UCSD-AML1 (cell line): ENCODE measurements at regions not wholly inside any gene's neighbourhood (a gene's known extent, or its start where the extent isn't known, plus 50 kb on each side); places are given as distances from the start of the nearest gene placed in this dataset.
"Not testable (repeated sequence)": the region's sequence is repeated elsewhere in the genome, so short reads cannot be mapped to it uniquely, and the experiment has no call there.

Experiments
- DNase-seq: peaks from one replicate; lab custom pipeline; 2025; ENCODE audit not compliant: unreplicated experiment; lab: John Stamatoyannopoulos, UW

GRCh38 chr4:100907465-100908454 lies 389.9 kb upstream of the EMCN start:
- DNase-seq, result no peak

DNA sequence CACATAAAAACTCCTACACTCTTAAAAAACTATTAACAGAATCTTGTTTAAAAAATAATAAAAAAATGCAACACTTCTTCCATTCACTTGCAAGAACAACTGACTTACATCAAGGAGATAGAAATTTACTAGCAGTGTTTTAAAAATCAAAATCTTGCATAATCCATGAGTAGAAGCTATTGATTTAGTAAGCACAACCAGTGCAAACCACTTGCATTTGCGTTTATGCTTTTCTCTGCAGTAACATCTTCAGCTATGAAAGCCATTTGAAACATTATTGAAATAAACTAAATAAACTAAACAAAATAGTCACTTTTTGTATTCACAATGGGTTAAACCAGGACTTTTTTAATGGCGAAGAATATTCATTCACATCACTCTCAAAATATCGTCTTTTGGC lies 389.2 kb upstream of the EMCN start:
- DNase-seq, result no peak

- not testable (repeated sequence) for DNase-seq
Observed at GRCh38 chr4:100900945-100901344, 383.1 kb upstream of the EMCN start.

DNA sequence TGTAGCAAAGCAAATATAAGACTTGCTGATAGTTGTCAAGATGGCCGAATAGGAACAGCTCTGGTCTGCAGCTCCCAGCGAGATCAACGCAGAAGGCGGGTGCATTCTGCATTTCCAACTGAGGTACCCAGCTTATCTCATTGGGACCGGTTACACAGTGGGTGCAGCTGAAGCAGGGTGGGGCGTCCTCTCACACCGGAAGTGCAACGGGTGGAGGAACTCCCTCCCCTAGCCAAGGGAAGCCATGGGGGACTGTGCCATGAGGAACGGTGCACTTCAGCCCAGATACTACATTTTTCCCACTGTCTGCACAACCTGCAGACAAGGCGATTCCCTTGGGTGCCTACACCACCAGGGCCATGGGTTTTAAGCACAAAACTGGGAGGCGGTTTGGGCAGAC lies 382.3 kb upstream of the EMCN start:
- DNase-seq, result no peak

- no peak for DNase-seq
Observed at GRCh38 chr4:100898844-100899243, 381.0 kb upstream of the EMCN start.

DNA sequence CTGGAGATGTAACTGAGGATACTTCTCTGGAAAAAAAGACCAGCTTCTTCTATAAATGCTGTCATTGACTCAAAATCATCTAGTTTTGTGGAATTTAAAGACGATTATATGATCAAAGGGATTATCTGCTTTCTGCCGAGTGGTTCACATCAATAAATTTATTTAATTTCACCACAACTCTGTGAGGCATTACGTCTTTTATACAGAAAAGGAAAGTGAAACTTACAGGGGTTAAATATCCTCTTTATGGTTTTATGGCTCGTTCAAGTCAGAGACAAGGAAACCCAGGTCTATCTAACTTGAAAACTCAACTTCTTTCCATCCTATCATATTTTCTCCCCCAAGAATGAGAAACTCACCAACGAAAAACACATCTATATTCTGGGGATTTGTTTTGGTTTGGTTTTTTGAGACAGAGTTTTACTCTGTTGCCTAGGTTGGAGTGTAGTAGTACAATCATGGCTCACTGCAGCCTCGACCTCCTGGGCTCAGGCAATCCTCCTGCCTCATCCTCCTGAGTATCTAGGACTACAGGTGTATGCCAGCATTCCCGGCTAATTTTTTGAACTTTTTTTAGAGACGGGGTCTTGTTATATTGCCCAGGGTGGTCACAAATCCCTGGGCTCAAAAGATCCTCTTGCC lies 377.9 kb upstream of the EMCN start:
- peak; percentile 10 for DNase-seq

- no peak for DNase-seq
Observed at GRCh38 chr4:100894339-100894870, 376.6 kb upstream of the EMCN start.

GRCh38 chr4:100891808-100892207 lies 374.0 kb upstream of the EMCN start:
- DNase-seq, result no peak

DNA sequence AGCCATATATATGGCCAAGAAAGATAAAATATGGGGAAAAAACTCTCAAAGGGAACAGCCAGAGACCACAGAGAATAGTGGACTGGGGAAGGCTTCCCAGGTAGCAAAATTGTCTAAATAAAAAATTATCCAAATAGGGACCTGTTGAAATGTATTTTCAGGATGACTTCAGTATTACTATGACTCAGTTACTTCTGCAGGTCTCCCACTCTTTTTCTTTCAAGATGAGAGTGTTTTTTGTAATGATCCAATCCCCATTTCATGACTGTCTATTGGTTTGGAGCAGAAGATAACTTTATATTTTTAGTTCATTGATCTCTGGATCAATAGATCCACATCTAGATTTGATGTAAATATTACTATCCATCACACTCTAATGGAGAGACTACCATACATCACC lies 372.1 kb upstream of the EMCN start:
- no peak for DNase-seq

DNA sequence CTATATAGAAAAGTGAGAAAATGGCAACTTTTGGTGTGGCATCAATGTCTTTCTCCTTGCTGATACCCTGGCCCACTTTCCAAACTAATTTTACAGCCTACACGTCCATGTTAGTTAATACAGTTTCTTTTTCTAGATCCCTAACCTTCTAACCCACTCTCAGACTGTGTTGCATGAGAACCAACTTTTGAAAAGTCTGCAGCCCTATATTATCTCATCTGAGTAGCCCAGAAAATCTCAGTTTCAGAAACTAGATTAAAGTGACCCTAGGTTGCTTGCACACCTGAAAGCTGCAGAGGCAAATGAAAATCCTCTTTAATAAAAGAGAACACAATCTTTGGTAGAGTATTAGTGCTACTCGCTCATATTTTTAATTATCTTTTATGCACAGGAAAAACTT lies 371.6 kb upstream of the EMCN start:
- no peak for DNase-seq

GRCh38 chr4:100882661-100883060 lies 364.8 kb upstream of the EMCN start:
- no peak for DNase-seq

- DNase-seq, result no peak
Observed at GRCh38 chr4:100881283-100881682, 363.5 kb upstream of the EMCN start.

GRCh38 chr4:100880011-100880410 lies 362.2 kb upstream of the EMCN start:
- no peak for DNase-seq

GRCh38 chr4:100879471-100879870 lies 361.6 kb upstream of the EMCN start:
- DNase-seq, result no peak

GRCh38 chr4:100876546-100876945 lies 358.7 kb upstream of the EMCN start:
- no peak for DNase-seq

DNA sequence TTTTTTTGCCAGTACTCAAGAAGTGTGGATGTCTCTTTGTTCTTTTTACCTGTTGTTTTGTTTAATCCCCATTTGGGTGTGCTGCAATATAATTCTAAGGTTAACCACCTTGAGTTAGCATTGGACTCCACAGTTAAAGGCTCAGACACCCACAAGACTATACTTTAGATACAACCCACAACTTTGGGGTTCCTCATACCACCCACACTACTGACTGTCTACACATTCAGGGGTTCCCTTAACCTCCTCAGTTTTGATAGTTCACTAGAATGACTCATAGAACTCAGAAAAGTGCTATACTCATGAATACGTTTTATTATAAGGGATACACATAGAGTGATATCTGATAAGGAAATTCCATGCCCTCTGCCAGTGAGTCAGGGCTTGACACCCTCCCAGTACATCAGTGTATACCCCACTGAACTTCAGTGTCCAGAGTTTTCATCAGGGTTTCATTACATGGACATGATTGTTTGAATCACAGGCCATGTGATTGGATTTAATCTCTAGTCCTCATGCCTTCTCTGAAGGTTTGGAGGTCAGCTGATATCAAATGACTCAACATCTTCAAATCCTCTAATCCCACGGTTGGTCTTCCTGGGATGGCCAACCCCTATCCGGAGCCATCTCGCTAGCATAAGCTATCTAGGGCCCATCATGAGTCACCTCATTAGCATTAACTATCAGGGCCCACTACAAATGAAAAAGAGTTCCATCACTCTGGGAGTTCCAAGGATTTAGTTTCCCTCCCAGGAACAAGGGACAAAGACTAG lies 357.7 kb upstream of the EMCN start:
- DNase-seq, result no peak

DNA sequence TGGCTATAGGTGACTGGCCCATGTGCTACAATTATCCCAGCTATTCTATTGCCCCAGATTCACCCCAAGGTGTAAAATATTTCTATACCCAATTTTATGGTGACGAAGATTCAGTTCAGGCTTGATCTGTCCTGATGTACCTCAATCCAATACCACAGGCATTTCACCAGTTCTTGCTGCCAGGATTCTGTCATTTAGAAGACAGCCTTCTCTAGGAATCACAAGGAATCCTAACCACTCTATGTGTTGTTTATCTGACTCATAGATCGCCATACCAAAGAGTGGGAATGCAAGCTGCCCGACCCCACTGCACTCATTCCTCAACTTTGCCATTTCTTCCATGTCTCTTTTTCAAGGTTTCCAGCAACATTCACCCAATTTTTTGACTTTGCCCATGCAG lies 355.0 kb upstream of the EMCN start:
- DNase-seq, result no peak

- DNase-seq, result no peak
Observed at GRCh38 chr4:100870940-100871772, 353.3 kb upstream of the EMCN start.

- no peak for DNase-seq
Observed at GRCh38 chr4:100869276-100869675, 351.5 kb upstream of the EMCN start.

DNA sequence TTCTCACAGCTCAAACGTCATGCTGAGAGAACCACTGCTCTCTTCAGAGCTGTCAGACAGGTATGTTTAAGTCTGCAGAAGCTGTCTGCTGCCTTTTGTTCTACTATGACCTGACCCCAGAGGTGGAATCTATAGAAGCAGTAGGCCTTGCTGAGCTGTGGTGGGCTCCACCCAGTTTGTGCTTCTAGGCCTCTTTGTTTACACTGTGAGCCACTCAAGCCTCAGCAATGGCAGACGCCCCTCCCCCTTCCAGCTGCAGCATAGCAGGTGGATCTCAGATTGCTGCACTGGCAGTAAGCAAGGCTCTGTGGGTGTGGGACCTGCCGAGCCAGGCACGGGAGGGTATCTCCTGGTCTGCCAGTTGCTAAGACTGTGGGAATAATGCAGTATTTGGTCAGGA lies 350.5 kb upstream of the EMCN start:
- DNase-seq, result not testable (repeated sequence)
